ENCODE measurements at regions not wholly inside any gene's neighbourhood (a gene's known extent, or its start where the extent isn't known, plus 50 kb on each side); places are given as distances from the start of the nearest gene placed in this dataset.

DNA sequence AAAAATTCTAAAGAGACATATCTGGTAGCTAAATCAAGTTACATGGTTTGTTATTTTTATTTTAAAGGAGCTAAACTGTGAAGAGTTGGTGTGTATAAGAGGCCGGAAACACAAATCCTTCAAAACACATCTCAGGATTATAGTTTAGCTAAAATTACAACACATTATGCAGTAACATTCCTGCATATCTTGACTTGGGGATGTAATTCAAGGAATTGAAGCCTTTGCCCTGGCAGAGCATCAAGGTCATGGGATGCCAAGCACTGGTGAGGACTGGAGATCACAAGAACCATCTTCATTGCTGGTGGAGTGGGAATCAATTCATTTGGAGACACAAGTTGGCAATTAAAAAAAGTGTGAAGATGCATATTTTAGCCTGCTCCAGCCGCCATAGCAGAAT is 86.8 kb upstream of the LSM6 start:
- Mint-ChIP-seq H3K27me3 (ENCODE audit: unreplicated experiment) (no peaks in the 10 kb centered on the region), H3K27ac (ENCODE audit: unreplicated experiment) (no peak overlapping the region), H3K9me3 (ENCODE audit: low read depth, unreplicated experiment) (no peaks in the 10 kb centered on the region), H3K4me1 (ENCODE audit: low read depth, unreplicated experiment) (no peaks in the 10 kb centered on the region), H3K4me3 (ENCODE audit: low read depth, unreplicated experiment) (no peak overlapping the region), H3K36me3 (ENCODE audit: insufficient read depth, unreplicated experiment) (no peaks in the 10 kb centered on the region)
- BruUV-seq (replicated peaks), result no TSS peak
- intact Hi-C loops (cut with micrococcal nuclease; ENCODE audit: unreplicated experiment), result no loop called here
- no peak for TF ChIP-seq CTCF (IDR thresholded peaks at IDR 0.05; ENCODE audit: unreplicated experiment)
- CTCF ChIA-PET, result no interaction called here
- no peak for DNase-seq

DNA sequence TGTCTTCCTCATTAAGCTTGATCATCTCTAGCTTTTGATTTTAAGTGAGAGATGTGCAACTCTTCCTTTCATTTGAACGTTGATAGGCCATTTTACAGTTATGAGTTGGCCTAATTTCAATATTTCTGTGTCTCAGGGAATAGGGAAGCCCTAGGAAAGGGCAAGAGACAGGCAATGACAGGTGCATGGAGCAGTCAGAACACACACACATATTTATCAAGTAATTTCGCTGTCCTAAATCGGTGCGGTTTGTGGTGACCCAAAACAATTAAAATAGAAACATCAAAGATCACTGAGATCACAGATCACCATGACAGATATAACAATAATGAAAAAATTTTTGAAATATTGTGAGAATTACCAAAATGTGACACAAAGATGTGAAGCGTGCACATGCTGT is 87.7 kb upstream of the LSM6 start:
- no peaks in the 10 kb centered on the region for H3K36me3 Mint-ChIP-seq (ENCODE audit: insufficient read depth, unreplicated experiment)
- no TSS peak for BruUV-seq (replicated peaks)
- no peaks in the 10 kb centered on the region for H3K9me3 Mint-ChIP-seq (ENCODE audit: low read depth, unreplicated experiment)

GRCh38 chr4:146076081-146076480 is 99.4 kb upstream of the LSM6 start:
- no peak for TF ChIP-seq CTCF (IDR thresholded peaks at IDR 0.05; ENCODE audit: unreplicated experiment)
- H3K4me1 Mint-ChIP-seq (ENCODE audit: low read depth, unreplicated experiment), result no peaks in the 10 kb centered on the region
- H3K9me3 Mint-ChIP-seq (ENCODE audit: low read depth, unreplicated experiment), result no peaks in the 10 kb centered on the region
- no peak overlapping the region for H3K4me3 Mint-ChIP-seq (ENCODE audit: low read depth, unreplicated experiment)
- H3K36me3 Mint-ChIP-seq (ENCODE audit: insufficient read depth, unreplicated experiment), result no peaks in the 10 kb centered on the region
- BruUV-seq (replicated peaks), result no TSS peak
- no peaks in the 10 kb centered on the region for H3K27me3 Mint-ChIP-seq (ENCODE audit: unreplicated experiment)
- CTCF ChIA-PET, result no interaction called here
- no peak overlapping the region for H3K27ac Mint-ChIP-seq (ENCODE audit: unreplicated experiment)
- DNase-seq, result no peak
- intact Hi-C loops (cut with micrococcal nuclease; ENCODE audit: unreplicated experiment), result no loop called here

More for the DNA sequence above, 87.7 kb upstream of the LSM6 start:
- Mint-ChIP-seq H3K4me3 (ENCODE audit: low read depth, unreplicated experiment) (no peak overlapping the region), H3K27me3 (ENCODE audit: unreplicated experiment) (no peaks in the 10 kb centered on the region), H3K4me1 (ENCODE audit: low read depth, unreplicated experiment) (no peaks in the 10 kb centered on the region), H3K27ac (ENCODE audit: unreplicated experiment) (no peak overlapping the region)
- intact Hi-C loops (cut with micrococcal nuclease; ENCODE audit: unreplicated experiment), result no loop called here
- CTCF ChIA-PET, result no interaction called here
- DNase-seq, result no peak
- TF ChIP-seq CTCF (IDR thresholded peaks at IDR 0.05; ENCODE audit: unreplicated experiment), result no peak

DNA sequence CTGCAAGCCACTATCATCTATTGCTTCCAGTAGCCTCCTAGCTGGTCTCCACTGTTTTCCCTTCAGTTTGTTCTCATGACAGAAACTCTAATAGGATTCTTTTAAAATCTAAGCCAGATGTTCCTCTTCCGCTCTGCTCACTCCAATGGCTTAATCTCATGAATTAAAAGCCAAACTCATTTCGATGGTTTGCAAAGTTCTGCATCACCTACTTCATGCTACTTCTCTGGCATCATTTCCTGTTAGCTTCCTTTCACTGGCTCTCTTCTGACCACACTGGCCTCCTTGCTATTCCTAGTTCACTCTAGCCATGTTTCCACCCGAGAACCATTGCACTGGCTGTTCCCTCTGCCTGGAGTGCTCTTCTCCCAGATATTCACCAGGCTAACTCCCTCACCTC is 102.0 kb upstream of the LSM6 start:
- no peak for TF ChIP-seq CTCF (IDR thresholded peaks at IDR 0.05; ENCODE audit: unreplicated experiment)
- no peak for DNase-seq
- BruUV-seq (replicated peaks), result no TSS peak
- no peaks in the 10 kb centered on the region for H3K9me3 Mint-ChIP-seq (ENCODE audit: low read depth, unreplicated experiment)
- no peak overlapping the region for H3K27ac Mint-ChIP-seq (ENCODE audit: unreplicated experiment)
- CTCF ChIA-PET, result no interaction called here
- H3K27me3 Mint-ChIP-seq (ENCODE audit: unreplicated experiment), result no peaks in the 10 kb centered on the region
- intact Hi-C loops (cut with micrococcal nuclease; ENCODE audit: unreplicated experiment), result no loop called here
- H3K4me1 Mint-ChIP-seq (ENCODE audit: low read depth, unreplicated experiment), result no peaks in the 10 kb centered on the region
- no peak overlapping the region for H3K4me3 Mint-ChIP-seq (ENCODE audit: low read depth, unreplicated experiment)
- no peaks in the 10 kb centered on the region for H3K36me3 Mint-ChIP-seq (ENCODE audit: insufficient read depth, unreplicated experiment)

DNA sequence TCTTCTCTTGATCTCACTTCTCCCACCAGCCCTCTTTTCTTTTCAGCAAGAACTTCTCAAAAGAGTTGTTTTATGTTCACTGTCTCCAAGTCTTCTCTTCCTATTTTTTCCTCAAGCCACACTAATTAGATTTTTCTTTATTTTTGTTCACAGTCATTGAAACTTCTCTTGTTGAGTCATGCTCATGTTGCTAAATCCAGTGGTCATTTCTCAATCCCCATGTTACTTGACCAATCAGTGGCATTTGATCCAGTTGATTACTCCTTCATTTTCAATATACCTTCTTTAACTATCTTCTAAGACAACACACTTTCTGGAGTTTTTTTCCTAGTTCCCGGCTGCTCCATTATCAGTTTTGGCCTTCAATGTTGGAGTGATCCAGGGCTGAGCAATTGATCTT is 103.1 kb upstream of the LSM6 start:
- H3K36me3 Mint-ChIP-seq (ENCODE audit: insufficient read depth, unreplicated experiment), result no peaks in the 10 kb centered on the region
- no peak for TF ChIP-seq CTCF (IDR thresholded peaks at IDR 0.05; ENCODE audit: unreplicated experiment)
- no peak for DNase-seq
- no peaks in the 10 kb centered on the region for H3K9me3 Mint-ChIP-seq (ENCODE audit: low read depth, unreplicated experiment)
- H3K27ac Mint-ChIP-seq (ENCODE audit: unreplicated experiment), result no peak overlapping the region
- no TSS peak for BruUV-seq (replicated peaks)
- H3K27me3 Mint-ChIP-seq (ENCODE audit: unreplicated experiment), result no peaks in the 10 kb centered on the region
- H3K4me1 Mint-ChIP-seq (ENCODE audit: low read depth, unreplicated experiment), result no peaks in the 10 kb centered on the region
- intact Hi-C loops (cut with micrococcal nuclease; ENCODE audit: unreplicated experiment), result no loop called here
- no peak overlapping the region for H3K4me3 Mint-ChIP-seq (ENCODE audit: low read depth, unreplicated experiment)
- CTCF ChIA-PET, result no interaction called here
